HG03045 (cell line): ENCODE measurements at regions not wholly inside any gene's neighbourhood (a gene's known extent, or its start where the extent isn't known, plus 50 kb on each side); places are given as distances from the start of the nearest gene placed in this dataset.
"Not testable (repeated sequence)": the region's sequence is repeated elsewhere in the genome, so short reads cannot be mapped to it uniquely, and the experiment has no call there.

Source experiments
- ATAC-seq: cut with Tn5 transposase; IDR thresholded peaks from one replicate; pipeline ENCODE4 v1.9.1; 2021; ENCODE audit warnings: mild to moderate bottlenecking, moderate library complexity; ENCODE audit not compliant: unreplicated experiment

GRCh38 chr15:94970802-94971201, 739.4 kb downstream of the MCTP2 start:
- no peak for ATAC-seq

- ATAC-seq, result no peak
Observed at GRCh38 chr15:94972314-94972713, 741.0 kb downstream of the MCTP2 start.

DNA sequence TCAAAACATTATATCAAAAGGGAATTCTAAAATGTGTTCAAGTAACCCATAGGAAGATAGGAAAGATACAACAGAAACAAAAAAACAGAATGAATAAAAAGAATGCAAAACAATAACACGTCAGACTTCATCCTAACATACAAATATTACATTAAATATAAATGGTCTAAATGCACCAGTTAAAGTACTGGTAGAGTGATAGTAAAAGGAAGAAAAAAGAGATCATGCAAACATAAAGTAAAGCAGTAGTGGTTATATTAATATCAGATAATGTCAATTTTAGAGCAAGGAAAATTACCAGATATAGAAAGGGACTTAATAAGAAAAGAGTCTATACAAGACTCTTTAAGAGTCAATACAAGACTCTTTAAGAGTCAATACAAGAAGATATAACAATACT, 755.7 kb downstream of the MCTP2 start:
- no peak for ATAC-seq

DNA sequence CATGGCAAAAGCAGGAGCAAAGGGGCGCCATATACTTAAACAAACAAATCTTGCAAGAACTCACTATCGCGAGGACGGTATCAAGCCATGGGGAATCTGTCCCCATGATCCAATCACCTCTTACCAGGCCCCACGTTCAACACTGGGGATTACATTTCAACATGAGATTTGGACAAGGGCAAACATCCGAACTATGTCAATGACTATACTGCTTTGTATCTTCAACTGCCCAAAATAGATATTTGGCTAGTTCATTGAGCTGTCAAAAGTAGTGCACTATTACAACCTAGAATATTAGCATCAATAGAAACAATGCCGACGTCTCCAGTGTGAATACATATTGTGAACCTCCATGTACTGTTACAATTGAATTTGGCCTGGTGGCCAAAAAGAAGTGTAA, 760.4 kb downstream of the MCTP2 start:
- no peak for ATAC-seq

- no peak for ATAC-seq
Observed at GRCh38 chr15:95009635-95010034, 778.3 kb downstream of the MCTP2 start.

GRCh38 chr15:95013381-95013780, 782.0 kb downstream of the MCTP2 start:
- ATAC-seq, result no peak

- no peak for ATAC-seq
Observed at GRCh38 chr15:95016511-95017229, 785.3 kb downstream of the MCTP2 start.

DNA sequence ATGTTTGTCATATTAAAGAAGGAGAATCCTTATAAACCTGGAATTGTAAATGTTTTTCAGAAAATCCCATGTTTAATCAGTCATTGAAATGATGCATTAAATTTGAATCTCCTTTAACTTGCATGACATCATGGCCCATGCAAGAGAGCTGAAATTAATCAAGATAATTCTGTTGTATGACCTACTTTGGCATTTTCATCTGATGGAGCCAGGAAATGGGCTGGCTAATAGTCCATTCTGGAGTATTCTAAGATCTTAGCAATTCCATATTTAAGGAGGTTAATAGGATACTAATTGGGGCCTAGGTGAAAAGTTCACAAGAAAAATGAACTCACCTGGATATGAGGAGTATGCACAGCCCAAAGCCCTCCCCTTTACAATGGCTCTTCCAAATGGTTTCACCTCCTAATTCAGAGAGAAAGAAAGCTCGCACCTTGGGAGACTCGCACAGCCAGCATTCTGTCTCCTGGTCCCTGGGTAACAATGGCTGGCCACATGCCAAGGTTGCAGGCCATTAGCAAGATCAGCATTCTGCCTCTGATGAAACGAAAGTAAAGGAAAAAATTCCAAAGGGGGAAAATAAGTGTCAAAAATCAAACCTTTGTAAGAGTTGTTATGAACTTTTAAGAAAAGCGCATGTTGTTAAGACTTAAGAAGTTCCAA, 786.4 kb downstream of the MCTP2 start:
- no peak for ATAC-seq

- ATAC-seq, result peak; percentile 59
Observed at GRCh38 chr15:95018888-95019545, 787.7 kb downstream of the MCTP2 start.

GRCh38 chr15:95019907-95020306, 788.5 kb downstream of the MCTP2 start:
- no peak for ATAC-seq

DNA sequence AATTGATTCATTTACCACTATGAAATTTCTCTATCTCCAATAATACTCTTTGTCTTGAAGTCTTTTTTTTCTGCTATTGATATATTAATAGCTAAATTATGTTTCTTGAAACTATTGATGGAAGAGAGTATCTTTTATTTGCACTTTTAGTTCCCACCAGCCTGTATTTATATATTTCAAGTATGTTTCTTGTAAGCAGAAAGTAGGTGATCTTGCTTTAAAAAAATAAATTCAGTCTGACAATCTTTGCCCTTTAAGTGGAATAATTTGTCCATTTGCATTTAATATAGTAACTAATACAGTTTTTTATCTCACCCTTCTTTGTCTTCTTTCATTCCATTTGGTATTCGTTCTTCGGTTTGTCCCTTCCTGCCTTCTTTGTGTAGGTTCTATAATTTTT, 790.5 kb downstream of the MCTP2 start:
- no peak for ATAC-seq

- no peak for ATAC-seq
Observed at GRCh38 chr15:95024351-95024750, 793.0 kb downstream of the MCTP2 start.

- no peak for ATAC-seq
Observed at GRCh38 chr15:95025924-95026728, 794.8 kb downstream of the MCTP2 start.

DNA sequence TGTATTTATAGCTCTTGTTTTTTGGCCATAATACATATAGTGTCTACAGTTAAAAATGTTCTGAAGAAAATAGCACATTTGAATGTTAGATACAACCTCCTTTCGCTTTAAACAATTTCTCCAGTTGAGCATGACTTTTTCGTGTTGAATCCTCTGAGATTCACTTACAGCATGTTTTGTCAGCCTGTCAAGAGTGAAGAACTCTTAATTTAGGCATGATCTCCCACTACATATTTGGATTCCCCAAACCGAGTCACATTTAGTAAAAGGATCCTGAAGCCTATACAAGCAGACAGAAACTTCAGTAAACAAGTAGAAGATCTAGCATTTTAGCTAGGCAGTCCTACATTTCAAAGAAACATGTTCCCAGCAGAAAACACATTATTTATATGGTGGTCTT, 796.6 kb downstream of the MCTP2 start:
- ATAC-seq, result no peak

GRCh38 chr15:95032156-95032555, 800.8 kb downstream of the MCTP2 start:
- ATAC-seq, result no peak

- ATAC-seq, result no peak
Observed at GRCh38 chr15:95035106-95035505, 803.7 kb downstream of the MCTP2 start.

GRCh38 chr15:95041297-95041696, 809.9 kb downstream of the MCTP2 start:
- no peak for ATAC-seq

- not testable (repeated sequence) for ATAC-seq
Observed at GRCh38 chr15:95043236-95043932, 812.0 kb downstream of the MCTP2 start.

GRCh38 chr15:95043933-95044313, 812.6 kb downstream of the MCTP2 start:
- ATAC-seq, result no peak

GRCh38 chr15:95044745-95045417, 813.5 kb downstream of the MCTP2 start:
- no peak for ATAC-seq
